IMR-90 (cell line): ENCODE measurements at regions not wholly inside any gene's neighbourhood (a gene's known extent, or its start where the extent isn't known, plus 50 kb on each side); places are given as distances from the start of the nearest gene placed in this dataset.

Experiments
- CEBPB ChIP-seq: IDR thresholded peaks from 2 replicates; pipeline ENCODE4 v1.6.1; 2012; ENCODE audit warnings: low read depth, low read length, improper control_type of control experiment
- FOS ChIP-seq: fragments of 150-350 bp; IDR thresholded peaks from 2 replicates; pipeline ENCODE4 v1.6.1; 2016; ENCODE audit warnings: low read depth, low read length
- POLR2A ChIP-seq: IDR thresholded peaks from 2 replicates; pipeline ENCODE4 v1.6.1; 2012; ENCODE audit warnings: mild to moderate bottlenecking, low read depth, low read length
- RFX5 ChIP-seq: IDR thresholded peaks from 2 replicates; pipeline ENCODE4 v1.8.0; 2012; ENCODE audit warnings: low read depth, mild to moderate bottlenecking, low read length, moderate library complexity
- TF ChIP-seq, protein P1 (sequence below): conservative IDR thresholded peaks from 2 replicates; pipeline ENCODE4 v1.5.1; 2012; ENCODE audit warnings: mild to moderate bottlenecking, low read depth, low read length, improper control_type of control experiment
- TF ChIP-seq, protein P2 (sequence below): fragments of 150-350 bp; IDR thresholded peaks from 2 replicates; pipeline ENCODE4 v1.6.1; 2017; ENCODE audit warnings: mild to moderate bottlenecking, antibody characterized with exemption, low read length, low read depth

DNA sequence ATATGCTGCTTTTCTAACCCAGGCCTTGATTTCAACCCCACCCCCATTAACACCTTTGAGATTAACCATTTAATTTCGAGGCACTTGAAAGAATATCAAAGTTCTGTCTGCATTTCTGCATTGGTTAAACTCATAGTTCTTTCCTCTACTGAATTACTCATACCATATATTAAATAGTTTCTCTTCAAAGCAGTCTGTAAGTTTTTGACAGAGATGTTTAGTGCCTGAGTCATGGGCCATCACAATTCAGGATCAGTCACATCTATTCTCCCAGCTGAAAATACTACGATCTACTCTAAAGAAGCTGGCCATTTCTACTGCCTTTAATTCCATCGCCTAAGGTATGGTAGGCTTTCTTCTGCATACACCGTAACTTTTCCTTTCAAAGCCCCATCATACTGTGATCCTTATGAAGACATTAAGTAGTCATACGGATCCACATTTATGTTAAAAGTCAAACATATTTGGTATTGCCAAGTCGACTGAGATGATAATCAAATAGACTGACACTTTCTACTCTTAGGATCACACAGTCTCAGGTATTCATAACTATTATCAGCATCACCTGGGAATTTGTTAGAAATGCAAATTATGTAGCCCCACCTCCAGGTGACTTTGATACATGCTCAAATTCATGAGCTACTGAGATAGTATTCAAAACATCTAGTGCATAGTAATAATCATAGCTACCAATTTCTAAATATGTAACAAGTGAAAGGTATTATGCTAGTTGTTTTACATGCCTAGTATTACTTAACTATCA is 489.4 kb upstream of the IL12A start:
- TF ChIP-seq, protein P1, sequence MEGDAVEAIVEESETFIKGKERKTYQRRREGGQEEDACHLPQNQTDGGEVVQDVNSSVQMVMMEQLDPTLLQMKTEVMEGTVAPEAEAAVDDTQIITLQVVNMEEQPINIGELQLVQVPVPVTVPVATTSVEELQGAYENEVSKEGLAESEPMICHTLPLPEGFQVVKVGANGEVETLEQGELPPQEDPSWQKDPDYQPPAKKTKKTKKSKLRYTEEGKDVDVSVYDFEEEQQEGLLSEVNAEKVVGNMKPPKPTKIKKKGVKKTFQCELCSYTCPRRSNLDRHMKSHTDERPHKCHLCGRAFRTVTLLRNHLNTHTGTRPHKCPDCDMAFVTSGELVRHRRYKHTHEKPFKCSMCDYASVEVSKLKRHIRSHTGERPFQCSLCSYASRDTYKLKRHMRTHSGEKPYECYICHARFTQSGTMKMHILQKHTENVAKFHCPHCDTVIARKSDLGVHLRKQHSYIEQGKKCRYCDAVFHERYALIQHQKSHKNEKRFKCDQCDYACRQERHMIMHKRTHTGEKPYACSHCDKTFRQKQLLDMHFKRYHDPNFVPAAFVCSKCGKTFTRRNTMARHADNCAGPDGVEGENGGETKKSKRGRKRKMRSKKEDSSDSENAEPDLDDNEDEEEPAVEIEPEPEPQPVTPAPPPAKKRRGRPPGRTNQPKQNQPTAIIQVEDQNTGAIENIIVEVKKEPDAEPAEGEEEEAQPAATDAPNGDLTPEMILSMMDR = no peak
- TF ChIP-seq POLR2A (no peak), CEBPB (no peak), FOS (no peak), RFX5 (no peak)
- TF ChIP-seq, protein P2, sequence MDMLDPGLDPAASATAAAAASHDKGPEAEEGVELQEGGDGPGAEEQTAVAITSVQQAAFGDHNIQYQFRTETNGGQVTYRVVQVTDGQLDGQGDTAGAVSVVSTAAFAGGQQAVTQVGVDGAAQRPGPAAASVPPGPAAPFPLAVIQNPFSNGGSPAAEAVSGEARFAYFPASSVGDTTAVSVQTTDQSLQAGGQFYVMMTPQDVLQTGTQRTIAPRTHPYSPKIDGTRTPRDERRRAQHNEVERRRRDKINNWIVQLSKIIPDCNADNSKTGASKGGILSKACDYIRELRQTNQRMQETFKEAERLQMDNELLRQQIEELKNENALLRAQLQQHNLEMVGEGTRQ = no peak
